T47D (cell line): ENCODE measurements at regions not wholly inside any gene's neighbourhood (a gene's known extent, or its start where the extent isn't known, plus 50 kb on each side); places are given as distances from the start of the nearest gene placed in this dataset.

ENCODE experiments used
- DNase-seq, 2 experiments: peaks; one replicate each; pipeline versions ENCODE4 v3.0.0 to v3.0.0-alpha.2; 2011 to 2012; ENCODE audit warnings: low read depth in 1 of 2, low spot score in 1 of 2
- JUND ChIP-seq: IDR thresholded peaks from 2 replicates; pipeline ENCODE4 v1.6.1; 2012; ENCODE audit warnings: low read depth
- in situ Hi-C: cut with HindIII; loops from 2 replicates; pipeline ENCODE4 v1.10.0; 2016; ENCODE audit warnings: low sequenced_read_pairs, low pct_unique_long_range_greater_than_20kb

DNA sequence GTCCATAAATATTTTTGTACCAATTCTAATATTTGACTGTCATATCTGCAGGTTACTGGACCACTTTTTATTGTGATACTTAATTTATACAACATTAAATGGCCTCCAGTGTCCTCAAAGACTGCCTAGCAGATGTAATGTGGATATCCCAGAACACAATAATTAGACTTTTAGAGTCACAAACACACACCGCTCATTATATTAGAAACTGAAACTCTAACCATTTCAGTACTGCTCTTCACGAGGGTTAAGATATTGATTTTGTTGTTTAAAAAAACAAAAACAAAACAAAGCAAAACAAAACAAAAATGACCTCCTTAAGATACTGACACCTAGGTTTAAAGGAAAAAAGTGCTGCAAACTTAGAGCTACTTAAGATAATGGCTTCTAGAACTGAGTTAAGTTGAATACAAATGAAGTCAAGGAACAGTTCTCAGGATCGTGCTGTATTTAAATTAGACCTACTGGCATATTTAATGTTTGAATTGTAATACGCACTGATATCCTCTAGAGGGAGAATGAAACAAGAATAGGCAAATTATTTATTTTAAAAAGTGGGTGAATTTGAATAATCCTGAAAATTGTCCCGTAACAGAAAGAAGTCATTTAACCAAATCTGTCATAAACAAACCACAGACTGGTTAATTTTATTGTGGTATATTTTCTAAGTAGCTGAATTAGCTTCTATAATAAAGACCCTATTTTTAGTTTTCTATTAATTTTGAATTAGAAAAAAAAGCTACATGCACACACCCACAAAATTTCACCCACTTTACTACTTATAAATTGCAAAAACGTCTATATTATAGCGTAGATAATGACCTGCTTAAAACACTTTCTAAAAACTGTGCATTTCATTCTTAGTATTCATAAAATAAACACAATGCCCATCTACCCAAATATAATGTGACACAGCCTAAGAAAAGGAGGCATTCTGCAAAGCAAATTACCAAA, 395.2 kb upstream of the DCN start:
- no peak for TF ChIP-seq JUND
- in situ Hi-C loops: no loop called here
- DNase-seq: peak; percentile 44 to 64

GRCh38 chr12:91576432-91576831, 393.8 kb upstream of the DCN start:
- in situ Hi-C loops: no loop called here
- TF ChIP-seq JUND: no peak
- DNase-seq: no peak

- TF ChIP-seq JUND: no peak
- DNase-seq: no peak
- in situ Hi-C loops: no loop called here
Observed at GRCh38 chr12:91575630-91576029, 393.0 kb upstream of the DCN start.

GRCh38 chr12:91574975-91575374, 392.4 kb upstream of the DCN start:
- no peak for DNase-seq
- TF ChIP-seq JUND: no peak
- in situ Hi-C loops: no loop called here

GRCh38 chr12:91574391-91574790, 391.8 kb upstream of the DCN start:
- in situ Hi-C loops: no loop called here
- no peak for DNase-seq
- TF ChIP-seq JUND: no peak

GRCh38 chr12:91572869-91573268, 390.3 kb upstream of the DCN start:
- TF ChIP-seq JUND: no peak
- in situ Hi-C loops: no loop called here
- DNase-seq: no peak

GRCh38 chr12:91567100-91567485, 384.5 kb upstream of the DCN start:
- no peak for TF ChIP-seq JUND
- in situ Hi-C loops: no loop called here

DNA sequence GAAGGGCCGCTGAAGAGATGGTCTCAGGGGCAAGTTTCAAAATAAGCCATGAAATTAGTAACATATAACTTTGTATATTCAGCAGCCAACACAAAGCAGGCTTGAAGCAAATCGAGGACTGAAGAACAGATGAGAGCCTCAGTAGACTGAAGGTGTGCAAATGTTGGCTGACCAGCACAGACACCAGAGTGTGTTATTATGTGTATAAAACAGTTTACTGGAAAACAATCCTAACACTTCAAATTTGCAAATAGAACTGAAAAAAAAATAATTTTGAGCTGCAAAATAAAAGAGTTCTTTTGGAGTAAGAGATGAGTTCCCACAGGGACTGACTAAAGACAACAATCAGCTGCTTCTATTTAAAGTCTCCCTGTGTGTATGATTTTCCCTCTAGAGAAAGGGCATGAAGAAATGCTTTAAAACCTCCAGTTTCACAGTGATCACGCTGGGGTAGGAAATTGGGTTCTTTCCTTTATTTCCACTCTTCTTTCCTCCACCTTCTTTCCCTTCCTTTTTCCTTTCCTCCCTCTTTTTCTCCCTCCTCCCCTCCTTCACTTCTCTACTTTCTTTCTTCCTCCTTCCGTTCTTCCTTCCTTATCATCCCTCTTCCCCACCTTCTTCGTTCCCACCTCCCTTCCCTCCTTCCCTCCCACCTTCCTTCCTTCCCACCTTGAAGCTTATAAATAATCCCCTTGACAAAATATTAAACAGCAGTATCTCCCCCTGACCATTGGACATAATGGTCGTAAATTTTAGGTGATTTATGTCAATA, 383.9 kb upstream of the DCN start:
- no peak for DNase-seq
- no peak for TF ChIP-seq JUND
- in situ Hi-C loops: no loop called here

More at GRCh38 chr12:91567100-91567485, 384.5 kb upstream of the DCN start:
- DNase-seq: no peak

DNA sequence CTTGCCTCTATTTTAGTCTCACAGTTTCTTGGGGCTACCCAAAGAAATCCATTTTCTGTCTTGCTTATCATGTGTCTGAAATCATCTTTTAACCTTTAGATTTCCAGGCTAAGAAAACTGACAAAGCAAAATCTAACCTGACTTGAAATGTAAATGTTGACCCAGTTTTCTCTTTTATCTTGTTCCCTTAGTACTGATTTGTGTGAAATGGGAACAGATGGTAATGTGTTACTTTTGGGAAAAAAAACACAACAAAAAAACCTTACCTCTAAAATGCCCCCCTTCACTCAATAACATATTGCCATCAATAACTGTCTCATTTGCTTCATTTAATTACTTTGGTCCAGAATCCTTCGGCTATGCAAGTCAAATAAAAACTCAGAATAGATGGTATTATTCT, 383.2 kb upstream of the DCN start:
- in situ Hi-C loops: no loop called here
- TF ChIP-seq JUND: no peak
- no peak for DNase-seq

DNA sequence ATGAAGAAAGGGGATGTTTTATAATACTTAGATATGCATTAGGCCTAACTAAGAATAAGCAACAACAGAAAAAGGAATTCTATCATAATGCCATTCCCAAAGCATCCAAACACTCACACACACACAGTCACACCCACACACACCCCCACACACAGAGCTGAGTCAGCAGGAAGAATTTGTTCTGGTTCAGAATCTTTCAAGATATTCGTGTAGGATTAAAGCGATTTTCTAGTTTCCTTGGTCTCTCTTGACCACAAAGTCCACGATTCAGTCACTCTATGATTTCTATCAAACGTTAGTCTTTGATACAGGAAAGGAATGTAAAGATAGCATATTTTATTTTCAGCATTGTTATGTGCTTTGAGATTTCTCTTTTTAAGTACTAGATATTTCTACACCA, 382.6 kb upstream of the DCN start:
- no peak for DNase-seq
- in situ Hi-C loops: no loop called here
- TF ChIP-seq JUND: no peak

- DNase-seq: no peak
- in situ Hi-C loops: no loop called here
- TF ChIP-seq JUND: no peak
Observed at GRCh38 chr12:91563011-91563765, 380.6 kb upstream of the DCN start.

DNA sequence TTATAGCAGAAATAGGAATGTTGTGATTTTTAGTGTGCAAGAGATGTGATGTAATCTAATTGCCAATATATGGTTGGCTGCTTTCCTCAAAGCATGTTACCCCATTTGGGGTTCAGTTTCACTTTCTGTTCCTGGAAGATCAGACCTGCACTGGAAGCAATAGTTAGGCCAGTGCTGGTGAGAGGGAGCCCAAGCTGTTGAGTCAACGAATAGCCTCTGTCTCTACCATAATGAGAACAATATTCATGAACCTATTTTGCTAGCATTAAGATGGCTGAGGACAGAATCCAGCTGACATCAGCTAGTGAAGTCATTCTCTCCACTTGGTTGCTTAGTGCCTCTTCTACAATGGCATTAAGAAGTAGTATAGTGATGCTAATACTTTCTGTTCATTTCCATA, 379.9 kb upstream of the DCN start:
- no peak for TF ChIP-seq JUND
- no peak for DNase-seq
- in situ Hi-C loops: no loop called here
